Endothelial cell of umbilical vein (primary cell): ENCODE measurements at regions not wholly inside any gene's neighbourhood (a gene's known extent, or its start where the extent isn't known, plus 50 kb on each side); places are given as distances from the start of the nearest gene placed in this dataset.

Experiments used
- BruUV-seq: library from RNA; stranded (reverse); fragments of 400-500 nt; replicated peaks from 2 replicates; lab custom pipeline; 2021; lab: Mats Ljungman, UMichigan
- CTCF ChIA-PET: fragments of 300-600, 350-600 bp; sonication (Branson Sonifier 250); formaldehyde crosslinking; loops from one replicate; lab custom pipeline; 2021; ENCODE audit warnings: antibody characterized with exemption, inconsistent platforms; lab: Charles Lee
- POLR2A ChIA-PET: fragments of 300-600, 350-600 bp; sonication (Branson Sonifier 250); formaldehyde crosslinking; loops from one replicate; lab custom pipeline; 2021; ENCODE audit warnings: antibody characterized with exemption, inconsistent platforms; lab: Charles Lee
- DNase-seq: peaks from one replicate; pipeline ENCODE4 v3.0.0-alpha.2; 2011; ENCODE audit warnings: low read depth, low spot score
- FAIRE-seq: peaks from 2 replicates; lab custom pipeline; 2011; peaks lifted over from hg19 to GRCh38; lab: Jason Lieb, UNC
- H2AFZ ChIP-seq: 2 replicates; pipeline ENCODE4 v1.6.0; 2012; ENCODE audit warnings: low read depth, low read length, control low read depth, inconsistent platforms
- H3K27ac ChIP-seq: 2 replicates; pipeline ENCODE4 v1.5.1; 2011; ENCODE audit warnings: low read depth, mild to moderate bottlenecking, control low read depth, low read length, moderate library complexity; ENCODE audit not compliant: insufficient read depth
- H3K27me3 ChIP-seq, 2 experiments: 2 replicates each; pipeline versions ENCODE4 v1.6.0 to v1.6.1; 2011; ENCODE audit warnings: low read length in 2 of 2, mixed read lengths in 1 of 2; ENCODE audit not compliant: control insufficient read depth in 2 of 2, insufficient read depth in 2 of 2
- H3K36me3 ChIP-seq, 2 experiments: 2 replicates in 1 of 2; 3 replicates in 1 of 2; pipeline ENCODE4 v1.5.1; 2011; ENCODE audit warnings: low read length in 2 of 2, mild to moderate bottlenecking in 1 of 2, moderate library complexity in 1 of 2; ENCODE audit not compliant: control insufficient read depth in 2 of 2, insufficient read depth in 2 of 2; ENCODE audit errors: extremely low read depth in 1 of 2
- H3K4me1 ChIP-seq: 3 replicates; pipeline ENCODE4 v1.5.1; 2011; ENCODE audit warnings: mild to moderate bottlenecking, low read length; ENCODE audit not compliant: control insufficient read depth, insufficient read depth; ENCODE audit errors: extremely low read depth
- H3K4me2 ChIP-seq: 2 replicates; pipeline ENCODE4 v1.6.1; 2011; ENCODE audit warnings: low read length, control low read depth, mixed read lengths; ENCODE audit not compliant: insufficient read depth
- H3K4me3 ChIP-seq, 3 experiments: fragments of 200-600 bp in 1 of 3; sonication (generic), shearing (Covaris generic) in 1 of 3; replicated peaks in 1 of 3; 2 replicates each; pipeline ENCODE4 v1.5.1; 2011 to 2016; ENCODE audit warnings: control low read depth in 3 of 3, low read length in 3 of 3, mild to moderate bottlenecking in 2 of 3, inconsistent platforms in 1 of 3, low read depth in 1 of 3, moderate library complexity in 1 of 3; ENCODE audit not compliant: insufficient read depth in 1 of 3
- H3K79me2 ChIP-seq: 2 replicates; pipeline ENCODE4 v1.6.0; 2012; ENCODE audit warnings: low read length, inconsistent platforms; ENCODE audit not compliant: control insufficient read depth, insufficient read depth
- H3K9ac ChIP-seq: replicated peaks from 2 replicates; pipeline ENCODE3; 2011; ENCODE audit warnings: low read length, control low read depth; ENCODE audit not compliant: insufficient read depth; ENCODE audit errors: extremely low read depth
- H3K9me1 ChIP-seq: replicated peaks from 3 replicates; pipeline ENCODE4 v1.6.0; 2011; ENCODE audit warnings: mild to moderate bottlenecking, low read length; ENCODE audit not compliant: control insufficient read depth, insufficient read depth; ENCODE audit errors: extremely low read depth
- H3K9me3 ChIP-seq: replicated peaks from 2 replicates; pipeline ENCODE4 v1.5.1; 2012; ENCODE audit warnings: low read length, inconsistent platforms; ENCODE audit not compliant: control insufficient read depth, insufficient read depth
- H4K20me1 ChIP-seq: replicated peaks from 2 replicates; pipeline ENCODE3; 2011; ENCODE audit warnings: mild to moderate bottlenecking, low read length; ENCODE audit not compliant: control insufficient read depth, insufficient read depth; ENCODE audit errors: extremely low read depth
- EZH2 ChIP-seq: IDR thresholded peaks from 2 replicates; pipeline ENCODE4 v1.6.1; 2012; ENCODE audit warnings: borderline replicate concordance, low read depth, mild to moderate bottlenecking, moderate library complexity, low read length, inconsistent platforms; ENCODE audit not compliant: severe bottlenecking
- FOS ChIP-seq: IDR thresholded peaks from 2 replicates; pipeline ENCODE4 v1.6.1; 2011; ENCODE audit warnings: mild to moderate bottlenecking, low read length, moderate library complexity, borderline replicate concordance; ENCODE audit not compliant: insufficient read depth
- GATA2 ChIP-seq: IDR thresholded peaks from 2 replicates; pipeline ENCODE4 v1.7.0; 2011; ENCODE audit warnings: low read depth, mild to moderate bottlenecking, moderate library complexity, mixed read lengths, low read length; ENCODE audit not compliant: insufficient read length, insufficient read depth
- JUN ChIP-seq: IDR thresholded peaks from 2 replicates; pipeline ENCODE4 v1.6.1; 2011; ENCODE audit warnings: borderline replicate concordance, low read depth; ENCODE audit not compliant: insufficient read length, insufficient read depth
- MYC ChIP-seq: IDR thresholded peaks from one replicate; pipeline ENCODE4 v1.6.1; 2011; ENCODE audit warnings: mild to moderate bottlenecking, low read depth, low read length
- POLR2A ChIP-seq: IDR thresholded peaks from 2 replicates; pipeline ENCODE4 v1.6.1; 2012; ENCODE audit warnings: low read depth, mild to moderate bottlenecking, control low read depth, low read length
- POLR2AphosphoS5 ChIP-seq: IDR thresholded peaks from 2 replicates; pipeline ENCODE4 v1.6.1; 2012; ENCODE audit warnings: low read depth, mild to moderate bottlenecking, control low read depth, low read length, moderate library complexity; ENCODE audit not compliant: insufficient read depth
- dilution Hi-C: fragments of 300-500 bp; cut with MboI; formaldehyde crosslinking; loops from one replicate; pipeline ENCODE4 v1.15.0; 2019; ENCODE audit warnings: low sequenced_read_pairs; ENCODE audit not compliant: extremely low pct_ligation_motif_present
- intact Hi-C: fragments of 100-400 bp; cut with micrococcal nuclease; formaldehyde crosslinking; loops from one replicate; pipeline ENCODE4 v1.10.0; 2022
- TF ChIP-seq, protein P1 (sequence below): IDR thresholded peaks from 2 replicates; pipeline ENCODE4 v1.6.1; 2011; ENCODE audit not compliant: insufficient read depth, insufficient read length
- TF ChIP-seq, protein P2 (sequence below), 2 donors: IDR thresholded peaks; 1 replicate in 1 of 2; 2 replicates in 1 of 2; pipeline ENCODE4 v1.5.1; 2011; ENCODE audit warnings: low read length in 2 of 2, mild to moderate bottlenecking in 2 of 2, moderate library complexity in 2 of 2, control low read depth in 1 of 2, inconsistent platforms in 1 of 2, low read depth in 1 of 2; ENCODE audit not compliant: insufficient read depth in 1 of 2; ENCODE audit errors: extremely low read depth in 1 of 2

DNA sequence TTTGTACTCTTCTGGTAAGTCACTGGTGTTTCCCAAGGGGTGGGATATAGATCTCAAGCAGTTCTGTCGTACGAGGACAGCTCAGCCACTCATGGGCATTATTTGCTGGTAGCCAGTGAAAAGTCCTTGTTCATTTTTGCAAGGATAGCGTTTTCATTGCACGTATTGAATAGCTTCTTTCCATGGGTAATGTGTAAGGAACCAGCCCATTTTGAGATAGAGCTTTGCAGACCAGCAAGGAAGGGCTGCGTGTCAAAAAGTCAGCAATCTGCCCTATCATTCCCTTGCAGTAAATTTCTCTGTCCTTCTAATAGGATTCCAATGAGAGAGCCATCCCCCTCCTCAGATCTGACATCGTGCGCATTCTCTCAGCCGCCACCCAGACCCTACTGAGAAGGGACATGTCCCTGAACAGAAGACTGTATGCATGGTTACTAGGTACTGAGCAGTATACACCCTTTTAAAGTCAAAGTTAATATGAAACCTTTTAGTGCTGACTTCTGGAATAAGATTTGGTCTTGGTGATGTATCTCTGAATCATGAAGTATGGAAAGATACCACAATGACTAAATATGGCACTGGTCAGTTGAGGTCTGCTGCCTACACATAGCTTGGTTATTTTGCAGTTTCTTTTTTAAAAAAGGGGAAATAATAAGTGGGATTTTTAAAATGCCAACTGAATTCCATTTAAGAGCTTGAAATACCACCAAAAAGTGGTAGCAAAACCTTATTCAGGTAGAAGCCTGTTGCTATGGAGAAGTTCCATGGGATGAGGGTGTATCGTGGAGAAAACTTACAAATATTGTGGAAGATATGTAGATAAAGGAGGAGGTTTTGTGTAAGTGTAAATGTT lies 55.3 kb downstream of the DOP1B start:
- H3K9me3 ChIP-seq = no peaks in the 10 kb centered on the region
- no peak overlapping the region for H3K27ac ChIP-seq
- no TSS peak for BruUV-seq
- DNase-seq = no peak
- intact Hi-C loops (no loop called here), dilution Hi-C loops (no loop called here)
- no peaks in the 10 kb centered on the region for H3K9me1 ChIP-seq
- H3K4me1 ChIP-seq = peaks cover 11% of the 10 kb centered on the region
- H3K4me3 ChIP-seq = no peak overlapping the region
- H2AFZ ChIP-seq = no peak overlapping the region
- CTCF ChIA-PET = interaction anchor here (1.3 to 3.9 kb wide), 3 partner anchors 48 to 70 kb away, joined by 4 to 31 read pairs (median 10); no protein-coding TSS in a partner anchor
- POLR2A ChIA-PET = no interaction called here
- FAIRE-seq = no peak
- no peak overlapping the region for H3K9ac ChIP-seq
- TF ChIP-seq FOS = peak; percentile 38
- TF ChIP-seq, protein P1, sequence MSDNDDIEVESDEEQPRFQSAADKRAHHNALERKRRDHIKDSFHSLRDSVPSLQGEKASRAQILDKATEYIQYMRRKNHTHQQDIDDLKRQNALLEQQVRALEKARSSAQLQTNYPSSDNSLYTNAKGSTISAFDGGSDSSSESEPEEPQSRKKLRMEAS = no peak
- H4K20me1 ChIP-seq = no peaks in the 10 kb centered on the region
- no peaks in the 10 kb centered on the region for H3K36me3 ChIP-seq
- H3K27me3 ChIP-seq = no peaks in the 10 kb centered on the region
- H3K79me2 ChIP-seq = no peaks in the 10 kb centered on the region
- no peak overlapping the region for H3K4me2 ChIP-seq

DNA sequence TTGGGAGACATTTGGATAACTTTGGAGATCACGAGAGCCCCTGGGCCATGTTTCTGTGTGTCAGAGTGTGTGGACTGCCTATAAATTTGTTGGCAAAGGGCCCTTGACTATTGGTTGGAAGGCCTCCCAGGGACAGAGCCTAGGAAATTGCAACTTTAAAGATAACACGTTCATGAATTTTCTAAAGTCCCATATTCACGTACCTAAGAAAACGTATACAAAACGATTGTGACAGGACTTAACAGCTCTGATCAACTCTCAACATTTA lies 55.8 kb downstream of the DOP1B start:
- CTCF ChIA-PET = no interaction called here
- Histone ChIP-seq H2AFZ (no peak overlapping the region), H3K27ac (no peak overlapping the region), H4K20me1 (no peaks in the 10 kb centered on the region), H3K4me1 (peaks cover 10% of the 10 kb centered on the region), H3K4me2 (no peak overlapping the region), H3K9ac (no peak overlapping the region), H3K79me2 (no peaks in the 10 kb centered on the region), H3K36me3 (no peaks in the 10 kb centered on the region), H3K4me3 (no peak overlapping the region), H3K27me3 (no peaks in the 10 kb centered on the region), H3K9me1 (no peaks in the 10 kb centered on the region), H3K9me3 (no peaks in the 10 kb centered on the region)
- DNase-seq (no peak), FAIRE-seq (no peak)
- BruUV-seq = no TSS peak
- intact Hi-C loops = no loop called here
- no peak for TF ChIP-seq JUN
- no peak for TF ChIP-seq POLR2A
- no peak for TF ChIP-seq MYC
- TF ChIP-seq GATA2 = no peak
- no peak for TF ChIP-seq EZH2
- TF ChIP-seq, protein P1 = no peak
- TF ChIP-seq, protein P2, sequence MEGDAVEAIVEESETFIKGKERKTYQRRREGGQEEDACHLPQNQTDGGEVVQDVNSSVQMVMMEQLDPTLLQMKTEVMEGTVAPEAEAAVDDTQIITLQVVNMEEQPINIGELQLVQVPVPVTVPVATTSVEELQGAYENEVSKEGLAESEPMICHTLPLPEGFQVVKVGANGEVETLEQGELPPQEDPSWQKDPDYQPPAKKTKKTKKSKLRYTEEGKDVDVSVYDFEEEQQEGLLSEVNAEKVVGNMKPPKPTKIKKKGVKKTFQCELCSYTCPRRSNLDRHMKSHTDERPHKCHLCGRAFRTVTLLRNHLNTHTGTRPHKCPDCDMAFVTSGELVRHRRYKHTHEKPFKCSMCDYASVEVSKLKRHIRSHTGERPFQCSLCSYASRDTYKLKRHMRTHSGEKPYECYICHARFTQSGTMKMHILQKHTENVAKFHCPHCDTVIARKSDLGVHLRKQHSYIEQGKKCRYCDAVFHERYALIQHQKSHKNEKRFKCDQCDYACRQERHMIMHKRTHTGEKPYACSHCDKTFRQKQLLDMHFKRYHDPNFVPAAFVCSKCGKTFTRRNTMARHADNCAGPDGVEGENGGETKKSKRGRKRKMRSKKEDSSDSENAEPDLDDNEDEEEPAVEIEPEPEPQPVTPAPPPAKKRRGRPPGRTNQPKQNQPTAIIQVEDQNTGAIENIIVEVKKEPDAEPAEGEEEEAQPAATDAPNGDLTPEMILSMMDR (IDR thresholded peaks at IDR 0.05; ENCODE audit: extremely low read depth in 1 of 2, insufficient read depth in 1 of 2, low read depth in 1 of 2, low read length in 2 of 2) = no peak
- no peak for TF ChIP-seq FOS
- TF ChIP-seq POLR2AphosphoS5 = no peak
- POLR2A ChIA-PET = no interaction called here
- dilution Hi-C loops = no loop called here
